ENCODE measurements at regions not wholly inside any gene's neighbourhood (a gene's known extent, or its start where the extent isn't known, plus 50 kb on each side); places are given as distances from the start of the nearest gene placed in this dataset.

GRCh38 chr6:91730710-91731109, 1143.8 kb upstream of the MAP3K7 start:
- DNase-seq = no peak

GRCh38 chr6:91720324-91720723, 1133.5 kb upstream of the MAP3K7 start:
- DNase-seq = no peak

GRCh38 chr6:91719414-91719813, 1132.5 kb upstream of the MAP3K7 start:
- DNase-seq = no peak

- no peak for DNase-seq
These were observed 1131.3 kb upstream of the MAP3K7 start for GRCh38 chr6:91718198-91718597.

- no peak for DNase-seq
These were observed 1130.2 kb upstream of the MAP3K7 start for GRCh38 chr6:91717094-91717493.

GRCh38 chr6:91716361-91716760, 1129.5 kb upstream of the MAP3K7 start:
- no peak for DNase-seq

GRCh38 chr6:91715171-91715805, 1128.4 kb upstream of the MAP3K7 start:
- no peak for DNase-seq

GRCh38 chr6:91713911-91714310, 1127.0 kb upstream of the MAP3K7 start:
- DNase-seq = no peak

GRCh38 chr6:91711518-91711917, 1124.6 kb upstream of the MAP3K7 start:
- DNase-seq = no peak

- no peak for DNase-seq
These were observed 1123.5 kb upstream of the MAP3K7 start for GRCh38 chr6:91710342-91710741.

- DNase-seq = no peak
These were observed 1121.7 kb upstream of the MAP3K7 start for GRCh38 chr6:91708534-91708933.

GRCh38 chr6:91705646-91706045, 1118.8 kb upstream of the MAP3K7 start:
- DNase-seq = no peak

- no peak for DNase-seq
These were observed 1117.7 kb upstream of the MAP3K7 start for GRCh38 chr6:91704531-91704930.

- no peak for DNase-seq
These were observed 1110.3 kb upstream of the MAP3K7 start for GRCh38 chr6:91697010-91697695.

- DNase-seq = no peak
These were observed 1108.3 kb upstream of the MAP3K7 start for GRCh38 chr6:91695221-91695620.

- no peak for DNase-seq
These were observed 1107.3 kb upstream of the MAP3K7 start for GRCh38 chr6:91694016-91694654.

- DNase-seq = no peak
These were observed 1104.6 kb upstream of the MAP3K7 start for GRCh38 chr6:91691449-91691848.

GRCh38 chr6:91683240-91683639, 1096.4 kb upstream of the MAP3K7 start:
- DNase-seq = peak; percentile 8

GRCh38 chr6:91681296-91681695, 1094.4 kb upstream of the MAP3K7 start:
- DNase-seq = no peak

GRCh38 chr6:91678679-91679446, 1092.0 kb upstream of the MAP3K7 start:
- DNase-seq = peak; percentile 79

GRCh38 chr6:91672201-91672600, 1085.3 kb upstream of the MAP3K7 start:
- DNase-seq = no peak

- no peak for DNase-seq
These were observed 1083.0 kb upstream of the MAP3K7 start for GRCh38 chr6:91669871-91670268.

GRCh38 chr6:91669154-91669870, 1082.4 kb upstream of the MAP3K7 start:
- DNase-seq = no peak
